H9 (cell line): ENCODE measurements at regions not wholly inside any gene's neighbourhood (a gene's known extent, or its start where the extent isn't known, plus 50 kb on each side); places are given as distances from the start of the nearest gene placed in this dataset.

Experiments
- DNase-seq: peaks from one replicate; pipeline ENCODE4 v3.0.0-alpha.2; 2017
- H2AFZ ChIP-seq: one replicate; pipeline ENCODE4 v1.6.1; 2013; ENCODE audit warnings: mild to moderate bottlenecking, low read length, control low read depth, moderate library complexity
- H2AK5ac ChIP-seq: 2 replicates; pipeline ENCODE4 v1.6.1; 2013; ENCODE audit warnings: low read length, control low read depth, mixed read lengths; ENCODE audit not compliant: insufficient read length
- H2BK120ac ChIP-seq: one replicate; pipeline ENCODE4 v1.6.1; 2013; ENCODE audit warnings: low read depth, mild to moderate bottlenecking, low read length, control low read depth, inconsistent platforms; ENCODE audit not compliant: poor library complexity, severe bottlenecking
- H2BK12ac ChIP-seq: 2 replicates; pipeline ENCODE4 v1.6.1; 2013; ENCODE audit warnings: low read length, control low read depth, mixed read lengths, low read depth; ENCODE audit not compliant: insufficient read length
- H2BK15ac ChIP-seq: 2 replicates; pipeline ENCODE4 v1.6.1; 2013; ENCODE audit warnings: low read depth, low read length, control low read depth
- H2BK20ac ChIP-seq: one replicate; pipeline ENCODE4 v1.6.1; 2013; ENCODE audit warnings: low read depth, mild to moderate bottlenecking, low read length, control low read depth, inconsistent platforms; ENCODE audit not compliant: poor library complexity, severe bottlenecking
- H2BK5ac ChIP-seq: 2 replicates; pipeline ENCODE4 v1.6.1; 2013; ENCODE audit warnings: low read length, control low read depth, mixed read lengths; ENCODE audit not compliant: insufficient read length
- H3K14ac ChIP-seq: 2 replicates; pipeline ENCODE4 v1.6.1; 2013; ENCODE audit warnings: low read length, control low read depth; ENCODE audit not compliant: insufficient read depth
- H3K18ac ChIP-seq: 2 replicates; pipeline ENCODE4 v1.6.1; 2013; ENCODE audit warnings: low read depth, mild to moderate bottlenecking, mixed read lengths, low read length, control low read depth; ENCODE audit not compliant: insufficient read length
- H3K23ac ChIP-seq: 2 replicates; pipeline ENCODE4 v1.6.1; 2013; ENCODE audit warnings: low read length, control low read depth, mixed read lengths, low read depth; ENCODE audit not compliant: insufficient read length
- H3K23me2 ChIP-seq: 2 replicates; pipeline ENCODE4 v1.6.1; 2013; ENCODE audit warnings: low read depth, mild to moderate bottlenecking, mixed read lengths, low read length, control low read depth; ENCODE audit not compliant: insufficient read length, poor library complexity, severe bottlenecking
- H3K27ac ChIP-seq: 2 replicates; pipeline ENCODE4 v1.5.1; 2013; ENCODE audit warnings: low read length, control low read depth, mixed read lengths, low read depth; ENCODE audit not compliant: insufficient read length
- H3K27me3 ChIP-seq: 2 replicates; pipeline ENCODE4 v1.6.1; 2013; ENCODE audit warnings: low read length, control low read depth, inconsistent platforms; ENCODE audit not compliant: insufficient read depth
- H3K4ac ChIP-seq: 2 replicates; pipeline ENCODE4 v1.6.1; 2013; ENCODE audit warnings: low read depth, mild to moderate bottlenecking, control low read depth, inconsistent platforms, low read length, moderate library complexity
- H3K4me1 ChIP-seq: 2 replicates; pipeline ENCODE4 v1.6.1; 2013; ENCODE audit warnings: low read length, control low read depth, inconsistent platforms; ENCODE audit not compliant: insufficient read depth
- H3K4me2 ChIP-seq: 2 replicates; pipeline ENCODE4 v1.6.1; 2013; ENCODE audit warnings: low read length, control low read depth, mixed read lengths; ENCODE audit not compliant: insufficient read length, insufficient read depth
- H3K56ac ChIP-seq: 2 replicates; pipeline ENCODE4 v1.6.1; 2013; ENCODE audit warnings: low read depth, mild to moderate bottlenecking, mixed read lengths, low read length, control low read depth; ENCODE audit not compliant: insufficient read length
- H3K79me1 ChIP-seq: 2 replicates; pipeline ENCODE4 v1.6.1; 2013; ENCODE audit warnings: low read depth, mild to moderate bottlenecking, moderate library complexity, low read length, control low read depth, inconsistent platforms; ENCODE audit not compliant: insufficient read depth, poor library complexity, severe bottlenecking
- H3K79me2 ChIP-seq: 2 replicates; pipeline ENCODE4 v1.6.1; 2013; ENCODE audit warnings: low read length, control low read depth, inconsistent platforms; ENCODE audit not compliant: insufficient read depth
- H3K9ac ChIP-seq: 2 replicates; pipeline ENCODE4 v1.6.1; 2013; ENCODE audit warnings: low read length, control low read depth, mixed read lengths; ENCODE audit not compliant: insufficient read length; ENCODE audit errors: extremely low read depth
- H3K9me3 ChIP-seq: one replicate; pipeline ENCODE4 v1.6.1; 2013; ENCODE audit warnings: low read depth, low read length, inconsistent platforms; ENCODE audit not compliant: control insufficient read depth
- H3T11ph ChIP-seq: one replicate; pipeline ENCODE4 v1.6.1; 2013; ENCODE audit warnings: mild to moderate bottlenecking, low read length, control low read depth, inconsistent platforms
- H4K20me1 ChIP-seq: one replicate; pipeline ENCODE4 v1.6.1; 2013; ENCODE audit not compliant: control insufficient read depth, insufficient read length, insufficient read depth
- H4K5ac ChIP-seq: 2 replicates; pipeline ENCODE4 v1.6.1; 2013; ENCODE audit warnings: low read depth, mild to moderate bottlenecking, mixed read lengths, low read length, control low read depth; ENCODE audit not compliant: insufficient read length
- H4K8ac ChIP-seq: replicated peaks from 2 replicates; pipeline ENCODE4 v1.6.1; 2013; ENCODE audit warnings: low read length, control low read depth, mixed read lengths, low read depth; ENCODE audit not compliant: insufficient read length
- H4K91ac ChIP-seq: 2 replicates; pipeline ENCODE4 v1.6.1; 2013; ENCODE audit warnings: low read depth, mild to moderate bottlenecking, moderate library complexity, mixed read lengths, low read length, control low read depth; ENCODE audit not compliant: insufficient read length
- H3K27ac Mint-ChIP-seq, 3 experiments: 2 replicates in 2 of 3; 3 replicates in 1 of 3; pipeline ENCODE4 v1.8.0; 2020 to 2021; ENCODE audit warnings: mixed read lengths in 3 of 3, mild to moderate bottlenecking in 1 of 3, moderate library complexity in 1 of 3
- H3K27me3 Mint-ChIP-seq: 2 replicates; pipeline ENCODE4 v1.8.0; 2021; ENCODE audit warnings: low read depth, mild to moderate bottlenecking, moderate library complexity, mixed read lengths
- H3K36me3 Mint-ChIP-seq, 3 experiments: 2 replicates in 2 of 3; 3 replicates in 1 of 3; pipeline ENCODE4 v1.8.0; 2020 to 2021; ENCODE audit warnings: low read depth in 3 of 3, mixed read lengths in 3 of 3; ENCODE audit not compliant: insufficient read depth in 1 of 3
- H3K4me1 Mint-ChIP-seq, 2 experiments: 2 replicates each; pipeline ENCODE4 v1.8.0; 2020; ENCODE audit warnings: mixed read lengths in 2 of 2
- H3K4me3 Mint-ChIP-seq, 2 experiments: 2 replicates in 1 of 2; 3 replicates in 1 of 2; pipeline ENCODE4 v1.8.0; 2020 to 2021; ENCODE audit warnings: mild to moderate bottlenecking in 2 of 2, mixed read lengths in 2 of 2, moderate library complexity in 1 of 2
- H3K9me3 Mint-ChIP-seq, 2 experiments: 2 replicates in 1 of 2; 3 replicates in 1 of 2; pipeline ENCODE4 v1.8.0; 2020; ENCODE audit warnings: mild to moderate bottlenecking in 2 of 2, mixed read lengths in 2 of 2, moderate library complexity in 1 of 2
- CTCF ChIP-seq: fragments of 200-600 bp; sonication (generic); conservative IDR thresholded peaks from 3 replicates; pipeline ENCODE4 v1.8.0; 2021; ENCODE audit warnings: antibody characterized with exemption, mild to moderate bottlenecking
- WGBS: extraction: QIAGEN DNeasy Blood & Tissue Kit; methylation state at CpG from one replicate; pipeline ENCODE4 v1.1.7; 2013; ENCODE audit warnings: missing lambda C conversion rate, low lambda C conversion rate, mixed read lengths; ENCODE audit not compliant: insufficient read length; ENCODE audit errors: extremely low coverage; 5-methylcytosine and 5-hydroxymethylcytosine counted together

GRCh38 chrX:125382148-125382628, 62.5 kb downstream of the TEX13C start:
- H2AFZ ChIP-seq = no peak overlapping the region
- no peak overlapping the region for H3K9ac ChIP-seq
- no peak overlapping the region for H3K4ac ChIP-seq
- H3K18ac ChIP-seq = no peak overlapping the region
- H3K79me2 ChIP-seq = no peaks in the 10 kb centered on the region
- H3K27me3 ChIP-seq = no peaks in the 10 kb centered on the region
- no peak overlapping the region for H2BK5ac ChIP-seq
- H3K23me2 ChIP-seq = no peaks in the 10 kb centered on the region
- H3K4me1 ChIP-seq = no peaks in the 10 kb centered on the region
- no peak overlapping the region for H4K91ac ChIP-seq
- H2BK12ac ChIP-seq = no peak overlapping the region
- no peak overlapping the region for H3K23ac ChIP-seq
- H3K36me3 Mint-ChIP-seq = peaks cover 25 to 31% (median 27%) of the 10 kb centered on the region in 3 experiments; a peak in 6 of 7 replicates
- no peaks in the 10 kb centered on the region for H3K9me3 ChIP-seq
- peaks cover 14% of the 10 kb centered on the region for H3K27me3 Mint-ChIP-seq
- H3K14ac ChIP-seq = no peak overlapping the region
- H3K9me3 Mint-ChIP-seq = peaks cover 0 to 3% of the 10 kb centered on the region in 2 experiments; a peak in 1 of 5 replicates
- H4K5ac ChIP-seq = no peak overlapping the region
- no peak overlapping the region for H3K27ac ChIP-seq
- TF ChIP-seq CTCF = no peak
- H2BK20ac ChIP-seq = no peak overlapping the region
- H2AK5ac ChIP-seq = no peak overlapping the region
- H3K4me2 ChIP-seq = no peak overlapping the region
- no peak overlapping the region for H4K8ac ChIP-seq
- peak; percentile 35 for DNase-seq
- H3K4me1 Mint-ChIP-seq = peaks cover 28 to 32% of the 10 kb centered on the region in 2 experiments
- WGBS = no CpG with 5 or more reads among the region's 4 CpGs
- peak overlapping the region in 2 of 3 experiments; percentile 71 to 82; a peak in 5 of 7 replicates for H3K27ac Mint-ChIP-seq
- no peak overlapping the region for H3T11ph ChIP-seq
- no peaks in the 10 kb centered on the region for H3K79me1 ChIP-seq
- H3K56ac ChIP-seq = no peak overlapping the region
- H3K4me3 Mint-ChIP-seq = no peak overlapping the region
- no peak overlapping the region for H2BK15ac ChIP-seq
- no peaks in the 10 kb centered on the region for H4K20me1 ChIP-seq
- no peak overlapping the region for H2BK120ac ChIP-seq
